GM18520 (cell line): ENCODE measurements at regions not wholly inside any gene's neighbourhood (a gene's known extent, or its start where the extent isn't known, plus 50 kb on each side); places are given as distances from the start of the nearest gene placed in this dataset.
A peak's percentile ranks its signal among the peaks of the same experiment; 100 is the strongest.
"Not testable (repeated sequence)": the region's sequence is repeated elsewhere in the genome, so short reads cannot be mapped to it uniquely, and the experiment has no call there.

Experiments
- ATAC-seq: cut with Tn5 transposase; IDR thresholded peaks from one replicate; pipeline ENCODE4 v1.9.1; 2021; ENCODE audit not compliant: unreplicated experiment

DNA sequence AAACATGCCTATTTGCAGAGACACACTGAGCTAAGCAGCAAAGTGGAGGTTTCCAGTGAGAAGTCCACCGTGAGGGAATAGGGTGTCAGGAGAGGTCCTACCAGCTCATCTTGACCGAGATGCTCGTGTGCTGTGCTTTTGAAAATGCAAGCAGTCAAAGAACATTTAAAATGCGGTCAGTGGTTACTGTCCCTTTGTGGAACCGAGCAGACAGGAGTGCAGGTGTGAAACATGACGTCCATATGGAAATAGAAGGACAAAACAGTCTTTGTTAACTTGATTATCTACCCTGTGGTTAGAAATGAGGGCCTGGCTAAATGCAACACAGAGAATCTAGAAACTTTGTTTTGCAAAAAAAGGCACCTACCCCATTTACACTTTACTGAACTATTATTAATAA lies 473.3 kb downstream of the SPATA31A6 start:
- ATAC-seq: not testable (repeated sequence)

DNA sequence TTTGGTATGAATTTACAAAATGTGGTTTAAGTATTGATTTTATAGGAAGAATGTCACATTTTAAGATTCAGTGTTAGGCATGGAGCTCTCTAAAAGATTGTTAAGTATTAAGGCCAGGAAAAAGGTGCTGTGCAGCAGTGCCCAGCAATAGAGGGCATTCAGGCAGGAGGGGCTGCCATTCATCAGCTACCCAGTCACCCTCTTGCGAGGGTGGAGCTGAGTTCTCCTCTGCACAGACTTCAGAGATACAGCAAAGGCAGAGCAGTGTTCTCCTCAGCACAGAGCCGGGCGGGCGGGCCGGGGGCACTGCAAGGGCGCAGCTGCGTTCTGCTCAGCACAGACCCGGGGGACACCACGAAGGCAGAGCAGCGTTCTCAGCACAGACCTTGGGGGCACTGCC lies 474.0 kb downstream of the SPATA31A6 start:
- not testable (repeated sequence) for ATAC-seq

DNA sequence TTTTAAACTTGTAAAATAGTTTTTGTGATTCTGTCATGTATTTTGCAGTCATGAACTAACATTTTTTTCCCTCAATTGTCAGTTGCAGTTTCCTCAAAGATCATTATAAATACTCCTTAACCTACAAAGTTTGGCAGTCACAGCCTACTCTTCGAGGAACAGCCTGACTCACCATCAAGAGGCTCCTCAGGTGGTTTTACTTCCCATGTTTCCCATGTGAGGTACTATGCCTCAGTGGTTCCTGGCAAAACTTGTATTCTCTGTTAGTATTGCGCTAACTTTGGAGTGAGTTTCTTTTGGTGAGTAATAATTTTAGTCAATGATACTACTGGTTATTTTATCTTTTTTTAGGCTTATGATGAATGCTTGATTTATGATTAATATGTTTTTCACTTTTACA lies 513.7 kb downstream of the SPATA31A6 start:
- not testable (repeated sequence) for ATAC-seq

DNA sequence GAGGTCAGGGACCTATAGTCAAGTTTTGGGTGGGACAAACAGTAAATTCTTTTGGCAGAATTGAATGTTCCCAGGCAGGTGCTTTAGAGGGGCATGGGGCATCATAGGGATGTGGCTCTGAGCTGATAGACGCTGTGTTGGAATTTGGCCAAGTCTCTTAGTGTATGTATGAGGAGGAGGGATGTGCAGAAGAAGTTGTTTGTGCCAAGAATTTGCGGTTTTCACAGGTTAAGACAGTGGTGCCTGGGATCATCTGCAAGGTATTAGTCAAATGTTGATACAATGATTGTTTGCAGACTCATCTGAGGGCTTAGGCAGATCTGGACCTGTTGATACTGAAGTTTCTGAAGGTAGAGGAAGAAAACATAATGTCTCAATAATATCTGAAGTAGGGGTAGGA lies 519.4 kb downstream of the SPATA31A6 start:
- not testable (repeated sequence) for ATAC-seq

DNA sequence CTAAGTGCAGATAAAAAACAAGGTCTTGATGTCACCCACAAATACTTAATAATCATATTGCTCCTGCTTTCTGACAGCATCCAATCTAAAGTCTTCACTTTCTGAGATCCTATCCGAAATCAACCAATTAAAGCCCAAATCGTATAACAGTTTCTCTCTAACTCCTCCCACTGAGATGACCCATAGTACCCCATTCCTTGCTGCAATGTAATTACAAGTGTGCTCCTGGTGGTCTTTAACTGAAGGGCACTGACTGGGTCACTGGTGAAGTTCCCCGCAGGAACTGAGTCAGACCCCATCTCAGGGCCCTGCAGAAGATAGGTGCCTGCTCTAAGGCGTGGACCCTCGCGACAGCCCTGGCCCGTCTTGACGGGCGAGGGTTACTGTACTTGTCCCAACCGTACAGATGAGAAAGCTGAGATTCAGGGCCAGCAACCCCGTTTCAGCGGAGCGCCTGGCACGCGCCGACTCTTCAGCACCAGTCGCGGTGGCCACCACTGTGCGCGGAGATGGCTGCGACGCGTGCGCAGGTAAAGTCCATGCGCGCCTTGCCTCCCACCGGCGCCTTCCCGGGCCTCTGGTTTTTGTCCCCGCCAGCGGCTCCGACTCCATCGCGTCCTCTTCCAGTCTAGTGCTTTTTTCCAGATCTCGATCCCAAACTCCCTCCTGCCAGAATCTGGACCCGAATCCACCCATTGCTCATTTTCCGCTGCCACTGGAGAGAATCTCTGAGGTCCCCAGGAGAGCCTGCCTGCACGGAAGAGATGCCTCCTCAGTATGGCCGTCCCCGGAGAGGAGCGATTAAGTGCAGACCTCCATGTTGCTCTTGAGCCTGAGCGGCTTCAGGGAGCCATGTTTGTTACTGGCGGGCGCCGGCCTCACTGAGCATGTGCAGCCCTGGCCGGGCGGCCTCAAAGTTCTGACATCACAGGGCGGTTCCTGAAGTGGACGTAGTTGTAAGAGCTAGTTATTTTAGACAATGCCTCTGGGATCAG lies 541.7 kb downstream of the SPATA31A6 start:
- ATAC-seq: not testable (repeated sequence)

DNA sequence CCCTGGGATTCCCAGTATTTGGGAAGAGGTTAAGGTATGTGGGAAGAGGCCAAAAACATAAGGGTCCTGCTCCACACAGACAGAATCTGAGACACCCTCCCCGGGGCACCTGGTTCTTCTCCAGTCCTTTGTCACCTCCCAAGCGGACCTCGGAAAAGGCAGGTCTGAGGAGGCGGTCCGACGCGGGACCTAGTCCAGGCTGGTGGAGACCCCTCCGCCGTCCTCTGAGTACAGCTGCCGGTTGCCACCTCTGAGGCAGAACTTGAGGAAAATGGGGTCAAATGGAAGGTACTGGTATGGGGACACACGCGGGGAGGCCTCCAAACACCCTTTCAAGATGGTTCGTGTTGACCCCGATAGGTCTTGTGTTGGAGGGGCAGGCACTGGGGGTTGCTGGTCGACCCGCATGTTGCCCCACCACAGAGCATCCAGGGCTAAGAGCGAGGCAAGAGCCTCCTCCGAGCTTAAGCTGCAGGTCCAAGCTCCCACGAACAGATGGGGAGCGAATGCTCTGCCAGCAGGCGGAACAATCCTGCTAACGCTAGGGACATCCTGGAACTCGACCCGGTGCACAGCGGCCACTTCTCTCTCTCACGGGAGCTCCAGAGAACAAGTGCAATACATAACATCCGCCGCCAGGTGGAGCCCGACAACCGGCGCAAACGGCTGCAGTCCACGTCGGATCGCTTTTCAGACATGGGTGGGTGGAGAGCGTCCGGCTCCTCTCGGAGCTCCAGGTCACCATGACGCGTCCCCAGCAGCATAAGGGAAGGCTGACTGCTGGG lies 559.8 kb downstream of the SPATA31A6 start:
- ATAC-seq: not testable (repeated sequence)

DNA sequence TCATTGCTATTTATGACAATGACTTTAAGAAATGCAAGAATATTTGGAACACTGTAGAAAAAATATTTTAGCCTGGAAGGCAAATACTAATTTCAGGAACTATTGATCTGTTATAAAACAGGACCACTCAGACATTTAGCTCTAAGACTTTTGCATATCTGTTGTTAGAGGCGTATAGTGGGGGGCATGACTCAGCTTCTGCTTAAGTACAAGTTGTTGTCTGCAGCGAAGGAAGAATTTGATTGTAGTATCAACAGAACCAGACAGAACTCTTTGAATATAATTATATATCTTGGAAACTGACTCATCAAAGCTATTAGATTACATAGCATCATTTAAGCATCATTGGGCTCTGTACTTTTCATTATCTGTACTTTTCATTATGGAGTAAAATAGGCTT lies 573.8 kb downstream of the SPATA31A6 start:
- ATAC-seq: not testable (repeated sequence)

DNA sequence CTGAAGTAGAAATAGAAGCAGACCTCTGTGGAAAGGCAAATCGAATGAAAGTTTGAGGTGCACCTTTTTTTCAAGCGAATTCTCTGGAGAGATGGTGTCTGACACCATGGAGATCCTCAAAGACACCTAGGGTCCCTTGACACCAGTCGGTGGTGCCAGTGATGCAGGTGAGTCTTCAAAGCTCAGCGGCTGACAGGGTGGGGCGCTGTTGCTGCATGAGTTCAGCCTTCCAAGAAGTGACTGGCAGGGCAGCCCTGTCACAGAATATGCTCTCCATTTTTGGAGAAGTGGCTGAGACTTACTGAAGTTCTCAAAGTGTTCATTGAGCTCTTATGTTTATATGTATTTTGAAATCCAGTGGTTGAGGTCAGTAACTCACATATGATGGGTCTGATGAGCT lies 575.9 kb downstream of the SPATA31A6 start:
- ATAC-seq: not testable (repeated sequence)

DNA sequence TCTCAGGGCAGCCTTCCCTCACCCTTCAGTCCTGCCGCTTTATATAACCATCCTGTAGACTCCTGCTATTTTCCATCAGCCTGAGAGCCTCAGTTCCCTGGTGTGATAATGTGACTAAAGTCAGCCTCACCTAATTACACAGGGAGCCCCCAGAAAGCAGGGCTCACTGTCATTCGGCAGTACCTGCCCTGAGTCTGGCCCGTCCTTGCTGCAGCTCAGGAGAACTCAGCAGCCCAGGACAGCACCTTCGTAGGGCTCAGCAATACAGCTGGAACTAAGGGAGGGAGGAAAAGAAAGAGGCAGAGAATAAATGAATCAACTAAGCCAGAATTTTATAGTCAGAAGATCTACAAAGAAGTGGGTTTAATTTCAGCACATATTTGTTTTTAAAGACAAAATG lies 598.7 kb downstream of the SPATA31A6 start:
- ATAC-seq: not testable (repeated sequence)

DNA sequence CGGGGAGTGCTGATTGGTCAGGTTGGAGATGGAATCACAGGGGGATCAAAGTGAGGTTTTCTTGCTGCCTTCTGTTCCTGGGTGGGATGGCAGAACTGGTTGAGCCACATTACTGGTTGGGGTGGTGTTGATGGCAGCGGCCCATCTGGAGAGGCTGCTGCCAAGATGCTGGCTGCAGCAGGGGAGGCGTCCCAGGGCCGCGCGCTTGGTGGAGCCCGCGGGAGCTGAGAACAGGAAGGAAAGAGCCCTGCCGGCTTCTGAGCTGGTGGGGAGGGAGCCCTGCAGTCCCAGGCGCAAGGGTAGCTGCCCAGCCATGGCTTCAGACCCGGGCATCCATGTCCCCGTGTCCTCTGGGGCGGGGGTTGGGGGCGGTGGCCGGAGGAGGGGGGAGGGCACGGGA lies 609.3 kb downstream of the SPATA31A6 start:
- not testable (repeated sequence) for ATAC-seq

DNA sequence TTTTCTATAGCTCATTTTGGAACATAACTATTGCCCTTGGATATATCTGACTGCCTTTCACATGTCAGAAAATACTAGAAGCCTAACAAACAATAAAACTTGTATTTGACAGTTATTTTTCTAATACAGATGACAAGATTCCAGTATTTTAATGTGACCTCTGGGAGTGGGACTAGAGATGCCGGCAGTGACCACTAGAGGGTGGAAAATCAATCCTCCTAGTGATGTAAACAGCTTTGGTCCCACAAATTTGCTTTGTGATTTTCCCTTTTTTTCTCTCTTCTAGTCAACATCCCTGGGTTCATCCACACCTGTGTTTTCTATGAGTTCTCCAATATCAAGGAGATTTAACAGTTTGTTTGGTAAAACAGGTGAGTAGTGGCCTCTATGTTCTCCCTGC lies 615.1 kb downstream of the SPATA31A6 start:
- ATAC-seq: peak; percentile 44

DNA sequence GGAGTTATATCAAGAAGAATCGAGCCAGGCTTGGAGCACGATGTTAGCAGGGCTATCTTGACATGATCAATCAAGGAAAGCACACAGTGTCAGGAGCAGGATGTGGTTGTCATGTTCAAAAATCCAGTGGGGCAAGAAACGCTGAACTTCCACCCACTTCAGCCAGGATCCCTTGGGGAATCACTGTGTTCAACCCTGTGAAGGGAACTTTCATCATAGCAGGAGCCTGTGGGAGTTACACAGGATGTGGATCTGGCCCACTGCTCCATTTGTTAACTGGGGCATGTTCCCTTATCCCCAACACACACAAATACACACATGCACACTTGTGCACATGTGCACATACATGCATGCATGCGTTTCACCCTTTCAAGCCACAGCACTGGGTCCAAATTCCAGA lies 619.3 kb downstream of the SPATA31A6 start:
- ATAC-seq: not testable (repeated sequence)

DNA sequence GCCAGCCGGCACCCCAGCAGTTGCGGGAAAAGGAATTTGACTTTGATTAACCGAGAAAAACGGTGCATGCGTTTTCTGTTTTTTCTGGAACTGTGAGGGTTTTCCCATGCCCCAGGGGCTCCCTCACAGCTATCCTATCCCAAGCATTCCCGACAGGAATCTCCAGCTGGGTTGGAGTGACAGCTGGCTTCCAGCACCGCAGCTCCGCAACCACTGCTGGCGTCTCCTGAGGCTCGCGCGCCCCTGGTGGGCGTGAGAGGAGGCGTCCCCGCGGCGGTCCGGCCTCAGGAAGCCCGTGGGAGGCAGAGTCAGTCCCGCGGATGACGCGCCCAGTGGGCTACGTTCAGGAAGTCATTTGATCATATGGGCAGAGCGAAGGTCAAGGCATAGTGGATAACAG lies 623.2 kb downstream of the SPATA31A6 start:
- not testable (repeated sequence) for ATAC-seq

DNA sequence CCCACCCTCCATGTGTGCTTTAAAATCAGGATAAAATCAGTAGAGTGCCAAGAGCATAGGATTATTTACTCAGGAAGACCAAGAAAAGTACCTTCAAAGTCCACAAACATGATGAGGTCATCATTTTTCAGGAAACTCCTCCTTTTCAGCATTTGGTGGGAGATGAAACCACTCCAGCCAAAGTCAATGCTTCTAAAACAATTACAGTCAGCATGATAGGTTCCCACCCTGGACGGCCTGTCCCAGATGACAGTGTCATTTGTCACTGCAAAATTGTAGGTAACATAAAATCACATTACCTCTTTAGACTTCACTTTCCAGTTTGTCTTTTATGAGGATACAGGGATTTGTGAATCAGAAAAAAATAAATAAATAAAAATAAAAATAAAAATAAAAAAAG lies 638.0 kb downstream of the SPATA31A6 start:
- not testable (repeated sequence) for ATAC-seq

DNA sequence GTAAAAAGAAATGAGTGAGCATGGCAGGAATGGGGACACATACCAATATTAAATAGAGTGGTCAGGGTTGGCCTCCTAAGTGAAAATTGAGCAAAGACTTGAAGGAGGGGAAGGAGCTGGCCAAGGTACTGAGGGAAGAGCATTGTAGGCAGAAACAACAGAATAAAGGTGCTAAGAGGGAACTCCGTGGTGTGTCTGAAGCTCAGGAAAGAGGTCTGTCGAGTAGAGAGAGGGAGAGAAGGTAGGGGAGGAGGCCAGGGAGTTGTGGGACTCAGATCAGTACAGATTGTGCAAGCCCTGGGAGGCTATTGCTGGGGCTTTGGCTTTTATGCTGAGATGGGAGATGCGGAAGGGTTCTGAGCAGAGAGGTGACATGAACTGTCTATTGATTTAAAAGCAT lies 664.7 kb downstream of the SPATA31A6 start:
- not testable (repeated sequence) for ATAC-seq

DNA sequence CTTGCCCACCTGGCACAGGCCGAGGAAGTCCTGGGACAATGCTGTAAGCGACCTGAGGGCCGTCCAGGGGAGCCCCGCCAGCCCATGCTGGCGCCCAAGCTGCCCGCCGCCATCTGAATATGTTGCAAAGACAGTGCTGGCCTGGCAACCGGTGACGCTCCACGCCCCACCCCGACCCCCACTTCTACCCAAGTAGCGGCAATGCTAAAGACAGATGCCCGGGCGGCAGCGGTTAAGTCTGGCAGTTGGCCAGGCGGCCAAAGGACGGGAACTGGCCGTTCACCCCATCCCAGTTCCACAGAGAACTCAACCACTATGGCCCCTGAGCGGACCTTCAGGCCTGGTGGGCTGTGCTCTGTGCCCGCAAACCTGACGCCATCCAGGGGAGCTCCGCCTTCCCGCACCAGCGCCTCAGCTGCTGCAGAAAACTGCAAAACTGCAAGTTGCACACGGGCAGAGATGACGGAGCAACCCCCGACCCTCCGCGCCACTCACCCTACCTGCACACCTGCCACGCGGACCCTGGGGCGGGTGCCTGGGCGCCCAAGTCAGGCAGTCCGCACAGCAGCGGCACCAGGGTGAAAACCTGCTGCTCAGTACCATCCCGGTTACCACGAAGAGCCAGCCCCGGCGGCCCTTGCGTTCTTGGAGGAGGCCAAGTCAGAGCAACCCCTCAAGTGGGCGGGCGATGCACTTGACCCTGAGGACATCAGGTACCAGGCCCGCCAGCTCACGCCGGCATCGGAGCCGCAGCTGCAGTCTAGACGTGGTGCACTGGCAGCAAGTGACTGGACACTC lies 667.6 kb downstream of the SPATA31A6 start:
- ATAC-seq: not testable (repeated sequence)

DNA sequence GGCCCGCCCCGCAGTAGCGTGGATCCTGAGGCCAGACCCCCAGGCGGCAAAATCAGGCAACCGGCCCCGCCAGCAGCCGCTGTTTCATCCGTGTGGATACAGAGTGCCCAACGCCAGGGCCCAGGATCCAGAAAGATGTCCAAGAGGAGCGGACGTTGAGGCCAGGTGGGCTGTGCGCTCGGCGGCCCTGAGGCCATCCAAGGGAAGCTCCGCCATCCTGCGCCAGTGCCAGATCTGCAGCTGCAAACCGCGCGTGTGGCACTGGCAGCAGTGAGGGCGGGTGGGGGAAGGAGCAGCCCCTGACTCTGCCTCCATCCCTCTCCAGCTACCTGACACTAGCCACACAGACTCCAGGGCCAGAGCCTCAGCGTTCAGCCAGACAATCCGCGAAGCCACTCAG lies 668.2 kb downstream of the SPATA31A6 start:
- not testable (repeated sequence) for ATAC-seq

DNA sequence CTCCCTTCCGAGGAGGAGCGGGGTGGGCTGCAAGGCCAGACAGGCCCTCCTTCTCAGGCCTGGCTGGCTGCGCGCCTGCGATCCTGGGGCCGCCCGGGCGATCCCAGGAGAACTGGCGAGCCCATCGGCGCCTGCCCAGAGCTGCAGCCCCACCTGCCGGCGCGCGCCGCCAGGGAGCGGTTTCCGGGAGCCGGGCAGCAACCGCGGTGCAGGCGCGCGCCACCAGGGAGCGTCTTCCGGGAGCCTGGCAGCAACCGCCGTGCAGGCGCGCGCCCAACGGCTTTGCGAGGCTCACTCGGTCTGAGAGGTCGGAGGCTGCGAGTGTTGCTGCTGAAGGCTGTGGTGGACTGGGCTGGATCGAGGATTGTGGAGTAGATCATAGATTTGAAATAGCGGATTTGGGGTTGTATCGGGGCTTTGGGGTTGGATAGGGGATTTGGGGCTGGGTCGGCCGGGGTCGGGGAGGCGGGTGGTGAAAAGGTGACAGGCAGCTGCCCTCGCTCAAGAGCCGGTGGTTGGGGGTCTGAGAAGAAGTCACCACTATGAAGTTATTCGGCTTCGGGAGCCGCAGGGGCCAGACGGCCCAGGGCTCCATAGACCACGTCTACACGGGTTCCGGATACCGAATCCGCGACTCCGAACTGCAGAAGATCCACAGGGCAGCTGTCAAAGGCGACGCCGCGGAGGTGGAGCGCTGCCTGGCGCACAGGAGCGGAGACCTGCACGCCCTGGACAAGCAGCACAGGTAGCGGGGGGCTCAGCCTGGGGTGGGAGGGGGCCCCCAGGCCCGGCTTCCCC lies 668.9 kb downstream of the SPATA31A6 start:
- not testable (repeated sequence) for ATAC-seq

DNA sequence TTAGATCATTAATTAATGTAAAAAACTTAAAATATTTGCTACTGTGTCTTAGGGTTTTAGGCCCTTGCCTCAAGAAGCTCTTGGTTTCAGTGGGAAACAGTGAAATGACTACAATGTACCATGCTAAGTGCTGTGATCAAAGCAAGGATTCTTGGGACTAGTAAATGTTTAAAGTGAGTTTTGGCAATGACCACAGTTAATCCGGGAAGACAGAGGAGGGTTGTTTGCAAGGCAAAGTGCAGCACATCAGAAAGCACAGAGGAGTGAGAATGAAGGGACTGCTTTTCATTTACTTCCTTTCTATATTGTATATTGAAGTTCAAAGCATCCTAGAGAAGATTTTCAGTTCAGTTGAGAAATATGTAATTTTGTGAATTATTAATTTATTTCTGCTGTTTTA lies 676.7 kb downstream of the SPATA31A6 start:
- not testable (repeated sequence) for ATAC-seq

DNA sequence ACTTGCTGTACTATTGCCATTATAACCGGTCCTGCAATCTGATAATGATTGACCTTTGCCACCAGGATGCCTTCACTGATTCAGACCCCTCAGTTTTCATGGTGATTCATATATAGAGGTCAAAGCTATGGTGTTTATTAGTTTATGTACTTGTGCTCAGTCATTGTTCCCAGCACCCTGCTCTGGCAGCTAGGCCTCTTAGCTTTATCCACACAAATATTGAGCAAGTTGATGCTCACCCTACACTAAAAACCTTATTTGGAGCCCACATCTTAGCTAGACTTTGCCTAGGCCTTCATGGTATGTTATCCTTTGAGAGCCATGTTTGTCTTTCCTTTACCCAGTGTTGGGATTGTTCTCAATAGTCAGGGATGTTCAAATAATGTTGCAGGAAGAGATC lies 679.0 kb downstream of the SPATA31A6 start:
- ATAC-seq: not testable (repeated sequence)
